A549 (cell line): ENCODE measurements at regions not wholly inside any gene's neighbourhood (a gene's known extent, or its start where the extent isn't known, plus 50 kb on each side); places are given as distances from the start of the nearest gene placed in this dataset.

ENCODE experiments used
- CHD2 ChIP-seq: fragments of 150-350 bp; IDR thresholded peaks from 2 replicates; pipeline ENCODE4 v1.6.1; 2014; ENCODE audit warnings: low read length; ENCODE audit not compliant: partially characterized antibody
- CTCF ChIP-seq: fragments of >200 bp; sonication (Bioruptor Twin); formaldehyde crosslinking; IDR thresholded peaks from 3 replicates; pipeline ENCODE4 v1.5.1; 2016
- MAFK ChIP-seq: fragments of 450-650 bp; IDR thresholded peaks from 2 replicates; pipeline ENCODE4 v1.6.1; 2014; ENCODE audit not compliant: partially characterized antibody
- MAX ChIP-seq: IDR thresholded peaks from 2 replicates; pipeline ENCODE4 v1.6.1; 2012
- MYC ChIP-seq: IDR thresholded peaks from 2 replicates; pipeline ENCODE4 v1.6.1; 2012; ENCODE audit warnings: mild to moderate bottlenecking, inconsistent platforms, low read length, improper control_type of control experiment, borderline replicate concordance
- PHF8 ChIP-seq: fragments of 200-600 bp; sonication (generic); IDR thresholded peaks from 2 replicates; pipeline ENCODE4 v1.6.1; 2016; ENCODE audit warnings: low read depth, mild to moderate bottlenecking, antibody characterized with exemption, moderate library complexity, borderline replicate concordance
- POLR2A ChIP-seq: IDR thresholded peaks from 2 replicates; pipeline ENCODE4 v1.6.1; 2012; ENCODE audit warnings: mild to moderate bottlenecking, low read length
- RCOR1 ChIP-seq: fragments of 150-350 bp; IDR thresholded peaks from 2 replicates; pipeline ENCODE4 v1.6.1; 2014; ENCODE audit warnings: antibody characterized with exemption, low read length, low read depth
- TF ChIP-seq, protein P1 (sequence below): fragments of 450-650 bp; IDR thresholded peaks from 2 replicates; pipeline ENCODE4 v1.6.1; 2014; ENCODE audit warnings: antibody characterized with exemption

GRCh38 chr11:46208803-46209202 lies 68.7 kb upstream of the CREB3L1 start:
- TF ChIP-seq MYC (no peak), POLR2A (no peak), CTCF (no peak), PHF8 (no peak), MAFK (no peak), MAX (no peak), CHD2 (no peak), RCOR1 (no peak)
- TF ChIP-seq, protein P1, sequence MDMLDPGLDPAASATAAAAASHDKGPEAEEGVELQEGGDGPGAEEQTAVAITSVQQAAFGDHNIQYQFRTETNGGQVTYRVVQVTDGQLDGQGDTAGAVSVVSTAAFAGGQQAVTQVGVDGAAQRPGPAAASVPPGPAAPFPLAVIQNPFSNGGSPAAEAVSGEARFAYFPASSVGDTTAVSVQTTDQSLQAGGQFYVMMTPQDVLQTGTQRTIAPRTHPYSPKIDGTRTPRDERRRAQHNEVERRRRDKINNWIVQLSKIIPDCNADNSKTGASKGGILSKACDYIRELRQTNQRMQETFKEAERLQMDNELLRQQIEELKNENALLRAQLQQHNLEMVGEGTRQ: no peak
